Fibroblast of lung (primary cell): ENCODE measurements at regions not wholly inside any gene's neighbourhood (a gene's known extent, or its start where the extent isn't known, plus 50 kb on each side); places are given as distances from the start of the nearest gene placed in this dataset.

ENCODE experiments used
- DNase-seq, 2 donors: peaks; one replicate each; pipeline versions ENCODE4 v3.0.0 to v3.0.0-alpha.2; 2010; ENCODE audit warnings: low read depth in 2 of 2
- H2AFZ ChIP-seq: 2 replicates; pipeline ENCODE4 v1.5.1; 2012; ENCODE audit warnings: low read length, control low read depth, inconsistent platforms
- H3K27ac ChIP-seq: 2 replicates; pipeline ENCODE4 v1.5.1; 2011; ENCODE audit warnings: low read length, control low read depth; ENCODE audit not compliant: insufficient read depth
- H3K27me3 ChIP-seq: 2 replicates; pipeline ENCODE4 v1.5.1; 2011; ENCODE audit warnings: mild to moderate bottlenecking, low read length; ENCODE audit not compliant: control insufficient read depth, insufficient read depth
- H3K36me3 ChIP-seq: 2 replicates; pipeline ENCODE4 v1.5.1; 2011; ENCODE audit warnings: low read length; ENCODE audit not compliant: control insufficient read depth, insufficient read depth
- H3K4me1 ChIP-seq: 2 replicates; pipeline ENCODE4 v1.5.1; 2011; ENCODE audit warnings: low read length; ENCODE audit not compliant: control insufficient read depth, insufficient read depth; ENCODE audit errors: extremely low read depth
- H3K4me2 ChIP-seq: 2 replicates; pipeline ENCODE4 v1.5.1; 2011; ENCODE audit warnings: low read length, control low read depth; ENCODE audit not compliant: insufficient read depth; ENCODE audit errors: extremely low read depth
- H3K4me3 ChIP-seq, 4 experiments: fragments of 200-600 bp in 1 of 4; sonication (generic) in 1 of 4; replicated peaks in 1 of 4; 2 replicates each; pipeline ENCODE4 v1.5.1; 2011 to 2016; ENCODE audit warnings: low read length in 4 of 4, low read depth in 3 of 4, mild to moderate bottlenecking in 3 of 4, control low read depth in 2 of 4, inconsistent platforms in 1 of 4, mixed read lengths in 1 of 4; ENCODE audit not compliant: insufficient read depth in 1 of 4; ENCODE audit errors: control extremely low read depth in 1 of 4
- H3K79me2 ChIP-seq: 2 replicates; pipeline ENCODE4 v1.5.1; 2012; ENCODE audit warnings: mild to moderate bottlenecking, low read length, inconsistent platforms; ENCODE audit not compliant: control insufficient read depth, insufficient read depth
- H3K9ac ChIP-seq: 2 replicates; pipeline ENCODE4 v1.5.1; 2011; ENCODE audit warnings: mild to moderate bottlenecking, low read length, control low read depth; ENCODE audit not compliant: insufficient read depth
- H3K9me3 ChIP-seq: 2 replicates; pipeline ENCODE4 v1.5.1; 2012; ENCODE audit warnings: low read depth, low read length; ENCODE audit not compliant: control insufficient read depth, insufficient read depth
- H4K20me1 ChIP-seq: 2 replicates; pipeline ENCODE4 v1.5.1; 2011; ENCODE audit warnings: low read length; ENCODE audit not compliant: control insufficient read depth, insufficient read depth; ENCODE audit errors: extremely low read depth
- EZH2 ChIP-seq: IDR thresholded peaks from 2 replicates; pipeline ENCODE4 v1.5.1; 2012; ENCODE audit warnings: low read length, control low read depth, mild to moderate bottlenecking; ENCODE audit errors: missing control alignments
- TF ChIP-seq, protein P1 (sequence below), 2 donors: IDR thresholded peaks in 1 of 2; conservative IDR thresholded peaks in 1 of 2; 1 replicate in 1 of 2; 2 replicates in 1 of 2; pipeline ENCODE4 v1.5.1; 2011 to 2012; ENCODE audit warnings: low read length in 2 of 2, control low read depth in 1 of 2, inconsistent platforms in 1 of 2, low read depth in 1 of 2, mild to moderate bottlenecking in 1 of 2

- H3K4me3 ChIP-seq: no peak overlapping the region
- H3K4me1 ChIP-seq: peaks cover 13% of the 10 kb centered on the region
- no peak overlapping the region for H2AFZ ChIP-seq
- no peaks in the 10 kb centered on the region for H3K27me3 ChIP-seq
- no peaks in the 10 kb centered on the region for H3K9me3 ChIP-seq
- no peak overlapping the region for H3K9ac ChIP-seq
- DNase-seq: peak in 1 of 2 donors; percentile 61
- no peaks in the 10 kb centered on the region for H3K79me2 ChIP-seq
- TF ChIP-seq EZH2: no peak
- TF ChIP-seq, protein P1, sequence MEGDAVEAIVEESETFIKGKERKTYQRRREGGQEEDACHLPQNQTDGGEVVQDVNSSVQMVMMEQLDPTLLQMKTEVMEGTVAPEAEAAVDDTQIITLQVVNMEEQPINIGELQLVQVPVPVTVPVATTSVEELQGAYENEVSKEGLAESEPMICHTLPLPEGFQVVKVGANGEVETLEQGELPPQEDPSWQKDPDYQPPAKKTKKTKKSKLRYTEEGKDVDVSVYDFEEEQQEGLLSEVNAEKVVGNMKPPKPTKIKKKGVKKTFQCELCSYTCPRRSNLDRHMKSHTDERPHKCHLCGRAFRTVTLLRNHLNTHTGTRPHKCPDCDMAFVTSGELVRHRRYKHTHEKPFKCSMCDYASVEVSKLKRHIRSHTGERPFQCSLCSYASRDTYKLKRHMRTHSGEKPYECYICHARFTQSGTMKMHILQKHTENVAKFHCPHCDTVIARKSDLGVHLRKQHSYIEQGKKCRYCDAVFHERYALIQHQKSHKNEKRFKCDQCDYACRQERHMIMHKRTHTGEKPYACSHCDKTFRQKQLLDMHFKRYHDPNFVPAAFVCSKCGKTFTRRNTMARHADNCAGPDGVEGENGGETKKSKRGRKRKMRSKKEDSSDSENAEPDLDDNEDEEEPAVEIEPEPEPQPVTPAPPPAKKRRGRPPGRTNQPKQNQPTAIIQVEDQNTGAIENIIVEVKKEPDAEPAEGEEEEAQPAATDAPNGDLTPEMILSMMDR (conservative IDR thresholded peaks at IDR 0.05 in 1 of 2, IDR thresholded peaks at IDR 0.05 in 1 of 2; ENCODE audit: low read depth in 1 of 2, low read length in 2 of 2): no peak
- no peak overlapping the region for H3K4me2 ChIP-seq
- H3K36me3 ChIP-seq: no peaks in the 10 kb centered on the region
- no peak overlapping the region for H3K27ac ChIP-seq
- H4K20me1 ChIP-seq: no peaks in the 10 kb centered on the region
Measured at GRCh38 chr2:217732992-217733391, 269.8 kb downstream of the TNS1 start.

- H3K79me2 ChIP-seq: no peaks in the 10 kb centered on the region
- no peaks in the 10 kb centered on the region for H4K20me1 ChIP-seq
- H3K27me3 ChIP-seq: no peaks in the 10 kb centered on the region
- H3K4me2 ChIP-seq: no peak overlapping the region
- TF ChIP-seq EZH2: no peak
- TF ChIP-seq, protein P1 (conservative IDR thresholded peaks at IDR 0.05 in 1 of 2, IDR thresholded peaks at IDR 0.05 in 1 of 2; ENCODE audit: low read depth in 1 of 2, low read length in 2 of 2): no peak
- no peak overlapping the region for H3K27ac ChIP-seq
- H3K4me3 ChIP-seq: no peak overlapping the region
- no peak overlapping the region for H3K9ac ChIP-seq
- no peak overlapping the region for H2AFZ ChIP-seq
- DNase-seq: peak in 1 of 2 donors; percentile 45
- H3K36me3 ChIP-seq: no peaks in the 10 kb centered on the region
- H3K4me1 ChIP-seq: peaks cover 13% of the 10 kb centered on the region
- H3K9me3 ChIP-seq: no peaks in the 10 kb centered on the region
Measured at GRCh38 chr2:217731805-217732204, 271.0 kb downstream of the TNS1 start.

GRCh38 chr2:217729421-217730053, 273.3 kb downstream of the TNS1 start:
- Histone ChIP-seq H3K4me2 (no peak overlapping the region), H3K27ac (no peak overlapping the region), H4K20me1 (no peaks in the 10 kb centered on the region), H3K9me3 (no peaks in the 10 kb centered on the region), H3K4me1 (peaks cover 13% of the 10 kb centered on the region), H3K9ac (no peak overlapping the region), H3K27me3 (no peaks in the 10 kb centered on the region), H3K79me2 (no peaks in the 10 kb centered on the region), H2AFZ (no peak overlapping the region), H3K36me3 (no peaks in the 10 kb centered on the region), H3K4me3 (no peak overlapping the region)
- TF ChIP-seq, protein P1 (conservative IDR thresholded peaks at IDR 0.05 in 1 of 2, IDR thresholded peaks at IDR 0.05 in 1 of 2; ENCODE audit: low read depth in 1 of 2, low read length in 2 of 2): no peak
- TF ChIP-seq EZH2: no peak
- peak in 1 of 2 donors; percentile 23 for DNase-seq
